DND-41 (cell line): ENCODE measurements at regions not wholly inside any gene's neighbourhood (a gene's known extent, or its start where the extent isn't known, plus 50 kb on each side); places are given as distances from the start of the nearest gene placed in this dataset.

ENCODE experiments used
- ATAC-seq: fragments of 200-7000 bp; cut with Tn5 transposase; 3 replicates; pipeline ENCODE4 v1.9.1; 2021; ENCODE audit warnings: low read depth; ENCODE audit not compliant: insufficient read depth
- DNase-seq: peaks from one replicate; pipeline ENCODE4 v3.0.0-alpha.2; 2020
- H2AFZ ChIP-seq: 2 replicates; pipeline ENCODE4 v1.6.0; 2012; ENCODE audit warnings: low read depth, low read length
- H3K27ac ChIP-seq: 2 replicates; pipeline ENCODE4 v1.5.1; 2012; ENCODE audit warnings: low read length, inconsistent platforms
- H3K27me3 ChIP-seq: fragments of 200-600 bp; sonication (generic); 2 replicates; pipeline ENCODE4 v1.6.0; 2012; ENCODE audit warnings: low read length, mild to moderate bottlenecking, inconsistent platforms; ENCODE audit not compliant: insufficient read depth, poor library complexity
- H3K36me3 ChIP-seq: 2 replicates; pipeline ENCODE4 v1.5.1; 2012; ENCODE audit warnings: low read length, inconsistent platforms; ENCODE audit not compliant: insufficient read depth
- H3K4me1 ChIP-seq: 2 replicates; pipeline ENCODE4 v1.5.1; 2012; ENCODE audit warnings: mild to moderate bottlenecking, low read length; ENCODE audit not compliant: insufficient read depth
- H3K4me2 ChIP-seq: 2 replicates; pipeline ENCODE4 v1.6.0; 2012; ENCODE audit warnings: mild to moderate bottlenecking, moderate library complexity, low read length, inconsistent platforms; ENCODE audit not compliant: insufficient read depth
- H3K4me3 ChIP-seq, 2 experiments: fragments of 200-600 bp in 1 of 2; shearing (Covaris generic) in 1 of 2; 2 replicates each; pipeline ENCODE4 v1.5.1; 2012 to 2016; ENCODE audit warnings: inconsistent platforms in 2 of 2, low read length in 2 of 2, mild to moderate bottlenecking in 2 of 2, low read depth in 1 of 2, moderate library complexity in 1 of 2
- H3K79me2 ChIP-seq: 2 replicates; pipeline ENCODE4 v1.6.0; 2012; ENCODE audit warnings: low read length, inconsistent platforms; ENCODE audit not compliant: insufficient read depth
- H3K9ac ChIP-seq: 2 replicates; pipeline ENCODE4 v1.6.0; 2012; ENCODE audit warnings: low read depth, mild to moderate bottlenecking, inconsistent platforms, low read length, moderate library complexity
- H3K9me3 ChIP-seq: 2 replicates; pipeline ENCODE4 v1.5.1; 2012; ENCODE audit warnings: low read length, moderate library complexity, mild to moderate bottlenecking, inconsistent platforms; ENCODE audit not compliant: insufficient read depth, severe bottlenecking
- H4K20me1 ChIP-seq: 2 replicates; pipeline ENCODE4 v1.6.0; 2012; ENCODE audit warnings: low read length; ENCODE audit not compliant: insufficient read depth
- EZH2 ChIP-seq: IDR thresholded peaks from 3 replicates; pipeline ENCODE4 v1.6.1; 2012; ENCODE audit warnings: borderline replicate concordance, low read depth, mild to moderate bottlenecking, moderate library complexity, low read length, inconsistent platforms; ENCODE audit not compliant: severe bottlenecking
- TF ChIP-seq, protein P1 (sequence below): IDR thresholded peaks from 2 replicates; pipeline ENCODE4 v1.5.1; 2012; ENCODE audit warnings: borderline replicate concordance, low read length, moderate library complexity, mild to moderate bottlenecking; ENCODE audit not compliant: poor library complexity, severe bottlenecking; ENCODE audit errors: extremely low read depth

DNA sequence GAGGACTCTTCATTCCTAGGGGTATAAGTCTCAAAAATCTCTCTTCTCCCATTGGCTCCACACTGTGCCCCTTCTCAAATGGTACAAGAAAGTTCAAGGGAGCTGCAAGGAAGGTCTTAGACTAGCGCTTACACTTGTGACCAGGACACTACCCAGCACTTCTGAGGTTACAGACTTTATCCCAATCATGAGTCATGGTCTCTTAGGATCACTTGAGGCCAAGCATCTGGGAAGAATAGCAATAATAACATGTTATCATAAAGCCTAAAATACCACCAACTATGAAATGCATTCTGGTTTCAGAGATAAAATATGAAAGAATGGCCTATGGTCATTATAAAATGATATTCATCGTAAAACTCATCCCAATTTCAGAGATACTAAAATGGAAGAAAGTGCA lies 309.9 kb upstream of the PKDCC start:
- Histone ChIP-seq H3K4me2 (no peak overlapping the region), H3K36me3 (no peaks in the 10 kb centered on the region), H4K20me1 (no peaks in the 10 kb centered on the region), H2AFZ (no peak overlapping the region), H3K9me3 (no peaks in the 10 kb centered on the region), H3K27ac (no peak overlapping the region), H3K79me2 (no peaks in the 10 kb centered on the region), H3K9ac (no peak overlapping the region), H3K4me1 (no peaks in the 10 kb centered on the region), H3K27me3 (no peaks in the 10 kb centered on the region), H3K4me3 (no peak overlapping the region)
- DNase-seq = no peak
- no peak for TF ChIP-seq EZH2
- TF ChIP-seq, protein P1, sequence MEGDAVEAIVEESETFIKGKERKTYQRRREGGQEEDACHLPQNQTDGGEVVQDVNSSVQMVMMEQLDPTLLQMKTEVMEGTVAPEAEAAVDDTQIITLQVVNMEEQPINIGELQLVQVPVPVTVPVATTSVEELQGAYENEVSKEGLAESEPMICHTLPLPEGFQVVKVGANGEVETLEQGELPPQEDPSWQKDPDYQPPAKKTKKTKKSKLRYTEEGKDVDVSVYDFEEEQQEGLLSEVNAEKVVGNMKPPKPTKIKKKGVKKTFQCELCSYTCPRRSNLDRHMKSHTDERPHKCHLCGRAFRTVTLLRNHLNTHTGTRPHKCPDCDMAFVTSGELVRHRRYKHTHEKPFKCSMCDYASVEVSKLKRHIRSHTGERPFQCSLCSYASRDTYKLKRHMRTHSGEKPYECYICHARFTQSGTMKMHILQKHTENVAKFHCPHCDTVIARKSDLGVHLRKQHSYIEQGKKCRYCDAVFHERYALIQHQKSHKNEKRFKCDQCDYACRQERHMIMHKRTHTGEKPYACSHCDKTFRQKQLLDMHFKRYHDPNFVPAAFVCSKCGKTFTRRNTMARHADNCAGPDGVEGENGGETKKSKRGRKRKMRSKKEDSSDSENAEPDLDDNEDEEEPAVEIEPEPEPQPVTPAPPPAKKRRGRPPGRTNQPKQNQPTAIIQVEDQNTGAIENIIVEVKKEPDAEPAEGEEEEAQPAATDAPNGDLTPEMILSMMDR = no peak
- ATAC-seq = no peak

DNA sequence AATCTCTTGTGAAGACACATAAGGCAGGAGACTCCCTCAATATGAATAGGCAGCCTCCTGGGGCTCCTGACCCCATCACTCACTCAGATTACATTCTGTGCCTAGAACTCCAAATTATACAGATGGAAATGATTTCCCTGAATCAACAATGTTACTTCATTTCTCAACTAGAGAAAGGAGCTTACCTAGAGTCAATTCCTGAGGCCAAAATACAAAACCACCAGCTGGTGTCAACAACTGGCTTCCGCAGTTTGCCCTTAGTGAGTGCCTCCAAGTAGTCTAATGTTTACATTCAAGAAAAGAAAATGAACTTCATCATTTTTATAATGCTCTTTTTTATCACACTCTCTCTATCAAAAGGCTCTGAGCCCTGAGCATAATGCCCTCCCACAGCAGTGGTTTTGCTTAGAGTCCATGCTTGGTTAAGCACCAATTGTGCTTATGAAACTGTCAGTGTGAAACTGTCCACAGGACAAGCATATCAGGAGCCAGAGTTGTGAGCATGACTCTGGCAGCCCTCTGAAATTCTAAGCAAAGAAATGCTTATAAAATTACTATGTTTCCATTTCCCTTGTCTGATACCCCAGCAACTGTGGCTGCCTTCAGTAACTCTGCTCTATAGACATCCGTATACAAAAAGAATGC lies 305.7 kb upstream of the PKDCC start:
- ATAC-seq (no peak), DNase-seq (no peak)
- H3K4me1 ChIP-seq = no peaks in the 10 kb centered on the region
- TF ChIP-seq, protein P1 = no peak
- TF ChIP-seq EZH2 = no peak
- no peak overlapping the region for H2AFZ ChIP-seq
- H3K9me3 ChIP-seq = peaks cover 4% of the 10 kb centered on the region
- no peaks in the 10 kb centered on the region for H3K36me3 ChIP-seq
- no peak overlapping the region for H3K27ac ChIP-seq
- no peaks in the 10 kb centered on the region for H4K20me1 ChIP-seq
- H3K4me2 ChIP-seq = no peak overlapping the region
- no peaks in the 10 kb centered on the region for H3K79me2 ChIP-seq
- H3K4me3 ChIP-seq = no peak overlapping the region
- H3K27me3 ChIP-seq = no peaks in the 10 kb centered on the region
- no peak overlapping the region for H3K9ac ChIP-seq

- Histone ChIP-seq H3K27me3 (no peaks in the 10 kb centered on the region), H3K79me2 (no peaks in the 10 kb centered on the region), H3K4me2 (no peak overlapping the region), H3K9me3 (peaks cover 4% of the 10 kb centered on the region), H3K9ac (no peak overlapping the region), H4K20me1 (no peaks in the 10 kb centered on the region), H3K4me1 (no peaks in the 10 kb centered on the region), H3K27ac (no peak overlapping the region), H2AFZ (no peak overlapping the region), H3K36me3 (no peaks in the 10 kb centered on the region), H3K4me3 (no peak overlapping the region)
- no peak for TF ChIP-seq EZH2
- TF ChIP-seq, protein P1 = no peak
- DNase-seq = no peak
- no peak for ATAC-seq
Measured at GRCh38 chr2:41743324-41743723, 304.5 kb upstream of the PKDCC start.

DNA sequence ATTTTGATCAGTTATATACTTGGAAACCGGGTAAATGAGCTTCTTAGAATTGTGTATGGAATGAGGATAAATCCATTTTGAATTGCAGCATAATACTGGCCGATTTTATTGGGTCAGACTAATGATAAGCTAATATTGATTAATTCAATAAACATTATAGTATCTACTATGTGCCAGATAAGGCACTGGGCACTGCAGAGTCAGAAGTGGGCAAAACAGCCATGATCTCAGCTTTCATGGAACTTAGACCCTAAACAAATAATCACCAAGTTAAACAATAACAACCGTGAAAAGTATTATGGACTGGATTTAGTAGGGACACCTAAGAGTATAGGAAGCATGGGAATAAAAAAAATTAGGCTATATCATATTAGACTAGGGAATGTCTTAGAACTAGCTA lies 297.0 kb upstream of the PKDCC start:
- no peak overlapping the region for H3K9ac ChIP-seq
- H3K4me2 ChIP-seq = no peak overlapping the region
- DNase-seq = no peak
- TF ChIP-seq EZH2 = no peak
- TF ChIP-seq, protein P1 = no peak
- no peak overlapping the region for H3K27ac ChIP-seq
- no peaks in the 10 kb centered on the region for H3K4me1 ChIP-seq
- H3K27me3 ChIP-seq = no peaks in the 10 kb centered on the region
- H3K9me3 ChIP-seq = no peaks in the 10 kb centered on the region
- no peaks in the 10 kb centered on the region for H3K36me3 ChIP-seq
- no peaks in the 10 kb centered on the region for H4K20me1 ChIP-seq
- ATAC-seq = no peak
- H2AFZ ChIP-seq = no peak overlapping the region
- no peaks in the 10 kb centered on the region for H3K79me2 ChIP-seq
- no peak overlapping the region for H3K4me3 ChIP-seq
